ENCODE measurements at regions not wholly inside any gene's neighbourhood (a gene's known extent, or its start where the extent isn't known, plus 50 kb on each side); places are given as distances from the start of the nearest gene placed in this dataset.
A peak's percentile ranks its signal among the peaks of the same experiment; 100 is the strongest.

GRCh38 chr16:6020162-6020985 lies 922.8 kb upstream of the EEF2KMT start:
- TF ChIP-seq CTCF (conservative IDR thresholded peaks at IDR 0.05; ENCODE audit: low read depth, low read length) = no peak
- DNase-seq (ENCODE audit: low read depth) = no peak
- H3K4me3 ChIP-seq (ENCODE audit: low read length) = no peak overlapping the region

- TF ChIP-seq CTCF (conservative IDR thresholded peaks at IDR 0.05; ENCODE audit: low read depth, low read length) = no peak
- no peak overlapping the region for H3K4me3 ChIP-seq (ENCODE audit: low read length)
- no peak for DNase-seq (ENCODE audit: low read depth)
Measured at GRCh38 chr16:6019490-6019991, 921.9 kb upstream of the EEF2KMT start.

- DNase-seq (ENCODE audit: low read depth) = no peak
- no peak for TF ChIP-seq CTCF (conservative IDR thresholded peaks at IDR 0.05; ENCODE audit: low read depth, low read length)
- no peak overlapping the region for H3K4me3 ChIP-seq (ENCODE audit: low read length)
Measured at GRCh38 chr16:6018848-6019489, 921.4 kb upstream of the EEF2KMT start.

- H3K4me3 ChIP-seq (ENCODE audit: low read length) = no peak overlapping the region
- peak; percentile 6 for DNase-seq (ENCODE audit: low read depth)
- TF ChIP-seq CTCF (conservative IDR thresholded peaks at IDR 0.05; ENCODE audit: low read depth, low read length) = peak; percentile 61
Measured at GRCh38 chr16:6016530-6017184, 919.1 kb upstream of the EEF2KMT start.

- no peak for DNase-seq (ENCODE audit: low read depth)
- no peak overlapping the region for H3K4me3 ChIP-seq (ENCODE audit: low read length)
- TF ChIP-seq CTCF (conservative IDR thresholded peaks at IDR 0.05; ENCODE audit: low read depth, low read length) = no peak
Measured at GRCh38 chr16:6012716-6013115, 915.1 kb upstream of the EEF2KMT start.

GRCh38 chr16:6009151-6009550 lies 911.6 kb upstream of the EEF2KMT start:
- TF ChIP-seq CTCF (conservative IDR thresholded peaks at IDR 0.05; ENCODE audit: low read depth, low read length) = no peak
- DNase-seq (ENCODE audit: low read depth) = no peak
- H3K4me3 ChIP-seq (ENCODE audit: low read length) = no peak overlapping the region
